Neural progenitor cell (in vitro differentiated cells): ENCODE measurements at regions not wholly inside any gene's neighbourhood (a gene's known extent, or its start where the extent isn't known, plus 50 kb on each side); places are given as distances from the start of the nearest gene placed in this dataset.

Experiments
- CTCF ChIP-seq: fragments of 200-600 bp; sonication (generic); IDR thresholded peaks from 2 replicates; pipeline ENCODE4 v1.5.1; 2017; ENCODE audit warnings: antibody characterized with exemption, mild to moderate bottlenecking
- EZH2 ChIP-seq: fragments of 200-600 bp; sonication (generic); IDR thresholded peaks from 2 replicates; pipeline ENCODE4 v1.6.1; 2017; ENCODE audit warnings: antibody characterized with exemption, mild to moderate bottlenecking, moderate library complexity

DNA sequence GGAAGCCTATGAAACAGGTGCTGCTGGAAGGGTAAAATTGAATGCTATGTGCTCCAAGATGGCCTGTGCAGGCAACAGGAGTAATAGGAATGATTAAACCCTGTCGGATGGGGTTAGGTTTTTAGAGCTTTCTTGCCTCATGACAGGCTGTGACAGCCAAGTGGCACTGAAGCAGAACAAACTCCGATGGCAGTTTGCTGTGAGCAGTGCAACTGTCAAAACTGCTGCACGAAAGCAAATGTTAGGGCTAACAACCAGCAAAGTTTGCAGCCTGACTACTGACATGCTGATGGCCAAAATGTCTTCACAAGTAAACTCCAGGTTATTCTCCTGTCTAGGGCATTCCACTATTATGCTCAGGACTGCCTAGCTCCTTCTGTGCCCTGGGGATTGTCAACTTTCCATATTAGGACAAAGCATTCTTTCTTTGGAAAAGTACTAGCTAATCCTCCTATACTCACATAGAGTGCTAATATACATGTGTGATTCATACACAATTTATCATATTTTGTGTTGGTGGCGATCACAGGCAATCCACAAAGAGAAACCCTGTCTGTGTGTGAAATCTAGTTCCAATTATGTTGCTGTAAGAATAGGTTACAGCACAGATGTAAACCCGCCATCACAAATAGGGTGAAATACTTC lies 486.6 kb upstream of the TENM3 start:
- TF ChIP-seq CTCF, result no peak
- TF ChIP-seq EZH2, result no peak
